Stromal cell of bone marrow (primary cell): ENCODE measurements at regions not wholly inside any gene's neighbourhood (a gene's known extent, or its start where the extent isn't known, plus 50 kb on each side); places are given as distances from the start of the nearest gene placed in this dataset.
A peak's percentile ranks its signal among the peaks of the same experiment; 100 is the strongest.

Source experiments
- DNase-seq: peaks from one replicate; pipeline ENCODE4 v3.0.0-alpha.2; 2012; ENCODE audit warnings: low read depth

- no peak for DNase-seq
Observed at GRCh38 chr5:67413721-67414120, 217.1 kb upstream of the CD180 start.

DNA sequence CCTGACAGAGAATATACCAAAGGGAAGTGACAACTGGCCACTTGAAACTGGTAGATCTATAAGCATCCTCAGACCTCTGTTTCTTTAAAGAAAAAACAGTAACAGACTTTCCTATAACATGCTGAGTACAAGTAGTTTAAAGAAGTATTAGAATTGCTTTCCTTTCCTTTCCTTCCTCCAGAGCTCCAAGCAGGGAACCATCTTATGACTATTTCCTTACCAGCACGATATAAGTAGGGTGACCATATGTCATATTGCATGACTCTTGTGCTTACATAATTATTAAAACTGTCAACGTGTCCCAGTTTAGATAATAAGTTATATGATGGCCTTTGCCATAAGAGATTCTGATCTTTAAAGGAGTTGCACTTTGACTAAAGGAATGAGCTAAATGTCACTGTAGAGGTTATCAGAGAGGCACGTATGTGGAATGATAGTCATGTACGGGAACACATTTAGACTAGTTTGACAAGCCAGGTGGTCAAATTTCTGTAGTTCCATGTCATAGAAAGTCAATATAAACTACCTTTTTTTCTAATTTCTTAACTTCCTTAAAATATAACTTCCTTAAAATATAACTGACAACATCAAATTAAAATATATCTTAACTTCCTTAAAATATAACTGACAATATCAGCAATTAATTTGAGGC is 212.7 kb upstream of the CD180 start:
- DNase-seq: no peak

- DNase-seq: no peak
Observed at GRCh38 chr5:67407979-67408378, 211.4 kb upstream of the CD180 start.

GRCh38 chr5:67405755-67406154 is 209.2 kb upstream of the CD180 start:
- no peak for DNase-seq

DNA sequence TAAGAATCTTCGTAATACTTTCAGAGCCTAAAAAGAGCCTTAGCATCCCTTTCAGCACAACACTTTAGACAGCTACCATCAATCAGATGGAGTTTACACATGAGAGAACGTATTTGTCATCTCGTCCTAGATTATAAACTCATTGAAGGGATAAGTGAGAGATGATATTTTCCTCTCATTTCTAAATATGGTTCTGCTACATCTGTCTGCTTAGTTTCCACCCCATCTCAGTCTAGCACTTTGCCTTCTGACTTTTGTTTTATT is 208.4 kb upstream of the CD180 start:
- DNase-seq: no peak

DNA sequence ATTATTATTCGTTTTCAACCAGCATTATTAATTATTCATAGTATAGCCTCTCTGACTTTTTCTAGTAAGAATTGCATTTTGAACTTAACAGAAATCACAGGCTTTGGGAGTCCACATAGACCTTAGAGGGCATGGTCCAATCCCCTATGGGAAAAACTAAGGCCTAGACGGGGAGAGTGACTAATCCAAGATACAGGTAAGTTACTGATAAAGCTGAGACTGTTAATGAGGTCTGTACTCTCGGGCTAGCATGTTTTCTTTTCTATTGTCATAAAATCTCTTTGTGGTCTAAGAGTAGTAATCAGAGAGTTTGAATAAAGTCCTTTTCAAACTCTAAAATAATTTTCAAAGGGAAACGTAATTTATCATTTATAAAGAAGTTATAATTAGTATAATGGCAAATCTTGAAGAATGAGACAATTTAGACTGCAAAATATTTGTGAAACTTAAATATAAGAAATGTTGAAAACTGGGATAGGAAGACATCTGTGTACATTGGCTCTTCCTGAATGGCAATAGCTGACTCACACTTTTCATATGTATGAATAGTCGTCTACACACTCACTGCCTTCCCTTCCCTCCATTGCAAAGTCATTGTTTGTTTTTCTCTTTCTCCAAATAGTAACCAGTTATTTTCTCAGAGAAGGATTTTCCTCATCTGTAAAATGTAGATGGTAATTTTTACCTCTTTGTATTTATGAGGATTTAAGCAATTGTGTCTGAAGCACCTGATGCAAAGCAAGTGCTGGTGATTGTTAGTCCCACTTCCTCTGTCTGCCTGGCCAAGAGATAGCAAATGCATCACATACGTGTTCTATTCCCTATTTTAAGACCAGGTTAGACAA is 207.9 kb upstream of the CD180 start:
- DNase-seq: peak; percentile 30

DNA sequence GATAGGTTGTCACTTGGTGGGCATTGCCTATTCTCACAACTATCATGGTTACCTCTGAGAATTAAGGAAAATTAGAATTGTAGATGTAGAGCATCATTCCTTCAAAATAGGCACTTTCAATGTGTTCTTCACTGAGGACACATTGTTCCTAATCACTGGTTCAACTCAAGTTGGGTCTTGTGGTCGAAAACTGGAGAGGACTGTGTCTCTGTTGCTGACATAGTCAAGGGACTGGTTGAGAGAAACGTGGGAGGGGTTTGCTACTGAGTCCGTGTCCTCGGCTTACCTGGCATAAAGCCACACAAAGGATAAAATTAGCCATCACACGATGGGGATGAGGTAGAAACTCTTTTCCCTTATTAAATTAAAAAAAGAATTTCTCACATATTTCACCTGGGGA is 205.9 kb upstream of the CD180 start:
- DNase-seq: no peak

DNA sequence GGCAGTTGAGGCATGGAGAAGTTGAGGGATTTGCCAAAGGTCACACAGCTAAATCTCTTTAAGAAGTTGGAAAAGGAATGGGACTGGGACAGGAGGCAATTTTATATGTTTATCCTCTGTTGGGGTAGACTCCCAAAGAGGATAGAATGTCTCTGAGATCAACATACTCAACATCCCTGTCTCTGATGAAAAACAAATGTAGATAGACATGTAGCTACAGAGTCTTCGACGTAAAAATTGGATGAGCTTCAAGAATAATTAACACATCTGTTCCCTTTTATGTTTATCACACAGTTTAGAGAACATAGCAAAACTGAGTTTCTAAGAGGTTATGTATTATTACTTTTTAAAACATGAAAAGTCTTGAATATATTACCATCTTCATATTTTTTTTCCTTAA is 204.6 kb upstream of the CD180 start:
- DNase-seq: no peak

DNA sequence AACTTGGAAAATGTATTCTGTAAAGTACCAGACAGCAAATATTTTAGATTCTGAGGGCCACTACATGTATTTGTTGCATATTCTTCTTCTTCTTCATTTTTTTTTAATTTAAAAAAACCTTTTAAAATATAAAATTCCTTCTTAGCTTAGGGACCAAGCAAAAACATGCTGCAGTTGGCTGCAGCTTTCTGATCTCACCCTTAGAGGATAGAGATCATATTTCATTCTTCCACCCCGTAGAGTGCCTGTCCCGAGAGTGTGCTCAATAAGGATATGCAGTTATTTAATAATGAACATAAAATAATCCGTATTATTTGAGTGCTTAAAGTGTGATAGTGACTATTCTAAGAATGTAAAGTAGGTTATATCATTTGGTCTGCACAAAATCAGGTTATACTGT is 204.2 kb upstream of the CD180 start:
- DNase-seq: no peak

DNA sequence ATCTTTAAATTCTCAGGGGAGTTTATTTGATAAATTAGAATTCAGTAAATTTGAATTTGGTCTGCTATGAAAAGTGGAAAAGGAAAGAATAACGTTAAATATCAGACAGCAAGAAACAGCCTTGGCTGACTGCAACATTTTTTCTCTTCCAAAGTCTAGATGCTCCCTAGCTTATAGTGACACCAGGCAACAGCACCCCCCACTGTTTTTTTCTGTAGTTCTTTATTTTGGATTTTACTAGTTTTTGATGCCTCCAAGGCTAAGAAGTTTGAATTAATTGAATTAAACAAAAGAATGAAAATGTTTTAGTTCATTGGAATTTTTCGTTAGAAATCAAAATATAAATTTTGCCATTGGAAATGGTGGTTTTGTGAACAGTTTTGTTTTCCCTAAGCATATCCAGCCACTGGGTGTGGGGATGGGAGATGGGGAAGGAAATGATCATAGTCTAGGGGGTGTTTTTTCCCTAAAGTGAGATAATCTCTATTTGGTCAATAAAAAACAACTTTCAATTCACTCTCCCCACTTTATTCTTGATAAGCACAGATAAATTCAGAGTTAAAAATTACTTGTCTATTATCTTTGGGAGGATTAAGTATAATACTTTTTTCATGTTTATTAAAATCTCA is 199.3 kb upstream of the CD180 start:
- DNase-seq: no peak

DNA sequence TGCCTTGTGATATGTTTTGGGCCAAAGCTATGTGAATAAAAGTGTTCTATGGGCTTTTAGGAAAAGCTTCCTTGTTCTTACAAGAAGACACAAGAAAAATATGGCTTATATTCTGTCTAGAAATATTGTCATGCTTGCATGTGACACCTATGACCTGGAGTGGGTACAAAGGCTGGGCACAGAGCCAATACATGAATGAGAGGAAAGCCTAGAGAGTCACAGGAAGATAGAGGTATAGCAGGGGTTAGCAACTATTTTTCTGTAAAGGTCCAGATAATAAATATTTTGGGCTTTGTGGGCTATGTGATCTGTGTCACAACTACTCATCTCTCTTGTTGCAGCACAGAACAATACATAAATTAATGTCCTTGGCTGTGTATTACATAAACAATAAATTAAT is 196.6 kb upstream of the CD180 start:
- DNase-seq: no peak

DNA sequence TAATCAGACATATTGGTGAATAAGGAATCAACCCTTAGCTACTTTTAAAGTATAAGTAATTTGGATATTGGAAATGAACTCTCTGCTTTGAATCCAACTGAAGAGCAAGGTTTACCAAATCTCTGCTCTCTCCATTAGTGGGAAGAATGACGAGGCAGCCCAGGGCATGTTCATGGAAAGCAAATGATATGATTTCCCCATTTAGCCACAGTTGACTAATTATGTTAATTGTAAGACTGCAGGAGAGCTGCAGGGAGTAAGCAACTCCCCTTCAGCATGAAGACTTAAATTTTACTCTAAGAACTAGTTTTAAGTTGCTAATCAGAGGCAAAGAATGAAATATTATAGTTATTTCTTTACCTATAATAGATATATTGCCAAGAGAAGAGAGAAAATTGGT is 194.3 kb upstream of the CD180 start:
- no peak for DNase-seq

DNA sequence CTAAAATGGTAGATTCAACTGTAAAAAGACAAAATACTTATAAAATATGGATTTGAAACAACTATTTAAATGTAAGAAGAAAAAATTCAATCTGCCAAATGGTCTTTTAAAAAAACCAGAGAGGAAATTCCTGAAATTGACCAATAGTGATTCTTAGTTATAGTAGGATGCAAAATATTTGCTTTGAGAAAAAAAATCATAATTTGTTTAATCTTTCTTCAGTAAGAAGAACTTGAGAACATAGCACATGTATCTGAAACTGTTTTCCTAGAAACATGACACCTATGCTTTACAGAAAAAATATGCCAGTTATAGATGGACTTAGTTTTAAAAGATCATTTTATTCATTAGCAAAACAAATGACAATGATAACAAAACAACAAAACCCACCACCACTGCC is 186.9 kb upstream of the CD180 start:
- no peak for DNase-seq

DNA sequence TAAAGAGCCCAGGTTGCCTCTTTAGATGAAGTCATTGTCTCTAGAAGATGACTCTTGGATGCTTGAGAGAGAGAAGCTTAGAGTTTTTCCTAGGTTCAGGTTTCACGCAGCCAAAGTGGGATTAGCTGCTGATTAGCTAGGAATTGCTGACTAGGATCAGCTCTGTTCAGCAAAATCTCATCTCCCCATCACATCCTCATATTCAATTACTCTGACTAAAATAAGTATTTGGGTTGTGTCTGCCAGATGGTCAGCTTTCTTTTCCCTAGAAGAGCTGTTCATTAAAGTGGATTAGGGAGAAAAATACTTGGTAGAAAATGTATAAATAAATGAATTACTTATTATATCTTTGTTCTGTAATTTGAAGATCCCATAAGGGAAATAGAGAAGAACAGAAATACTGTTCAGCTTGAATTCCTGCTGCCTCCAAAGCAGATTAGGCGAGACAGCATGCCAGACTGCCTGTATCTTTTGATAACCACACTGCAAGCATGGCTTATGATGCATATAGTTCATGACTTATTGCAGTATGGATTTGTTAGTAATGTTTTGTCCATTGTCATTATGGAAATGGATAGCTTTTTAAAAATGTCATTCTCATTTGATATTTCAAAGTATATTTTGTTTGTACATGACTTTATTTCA is 184.8 kb upstream of the CD180 start:
- DNase-seq: no peak

DNA sequence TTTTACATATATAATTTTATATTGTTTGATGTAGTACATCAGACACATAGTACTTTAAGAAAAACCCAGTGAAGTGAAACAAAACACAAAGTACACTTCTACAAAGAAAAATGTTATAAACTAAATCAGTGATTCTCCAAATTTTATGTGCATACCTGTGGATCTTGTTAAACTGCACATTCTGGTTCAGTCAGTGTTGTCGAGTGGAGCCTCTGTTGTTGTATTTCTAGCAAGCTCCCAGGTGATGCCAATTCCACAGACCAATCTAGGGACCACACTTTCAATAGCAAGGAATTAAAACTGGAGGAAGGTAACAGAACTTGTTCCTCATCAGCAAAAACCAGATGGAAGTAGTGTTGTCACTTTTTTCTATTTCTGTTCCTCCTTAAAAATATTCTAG is 183.8 kb upstream of the CD180 start:
- DNase-seq: no peak

GRCh38 chr5:67379753-67380152 is 183.2 kb upstream of the CD180 start:
- DNase-seq: no peak

DNA sequence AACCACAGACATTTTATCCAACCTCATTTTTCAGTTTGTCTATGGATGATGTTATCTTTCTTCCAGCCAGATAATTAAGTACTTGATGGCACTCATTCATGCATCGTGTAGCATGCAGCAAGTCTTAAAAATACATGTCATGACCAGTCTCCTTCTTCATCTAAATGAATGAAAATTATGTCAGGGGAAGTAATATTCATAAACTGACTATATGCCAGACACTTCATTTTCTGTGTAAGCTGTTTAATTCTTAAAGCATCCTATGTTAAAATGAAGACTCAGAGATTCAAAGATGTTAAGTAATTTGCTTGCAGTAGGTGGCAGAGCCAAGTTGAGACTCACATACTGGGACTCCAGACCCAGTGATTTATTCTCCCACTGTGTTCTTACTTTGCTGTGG is 181.7 kb upstream of the CD180 start:
- no peak for DNase-seq

DNA sequence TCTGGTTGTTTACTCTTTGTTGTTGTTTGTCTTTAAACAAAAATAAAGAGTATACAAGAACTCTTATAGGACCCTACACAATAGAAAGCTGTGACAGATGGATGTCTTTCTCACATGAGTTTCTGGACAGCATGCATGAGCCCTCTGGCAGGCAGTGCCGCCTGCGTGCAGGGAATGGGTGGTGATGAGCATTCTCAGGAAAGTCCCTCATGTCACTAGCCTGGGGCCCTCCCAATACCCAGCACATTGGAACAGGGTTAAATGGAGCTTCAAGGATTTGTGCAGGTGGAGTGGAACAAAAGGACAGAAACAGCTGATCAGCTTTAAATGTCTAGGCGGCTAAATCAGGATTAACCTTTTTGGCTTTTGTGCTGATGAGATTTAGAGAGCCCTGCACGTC is 181.0 kb upstream of the CD180 start:
- DNase-seq: no peak

- no peak for DNase-seq
Observed at GRCh38 chr5:67375606-67376005, 179.0 kb upstream of the CD180 start.

DNA sequence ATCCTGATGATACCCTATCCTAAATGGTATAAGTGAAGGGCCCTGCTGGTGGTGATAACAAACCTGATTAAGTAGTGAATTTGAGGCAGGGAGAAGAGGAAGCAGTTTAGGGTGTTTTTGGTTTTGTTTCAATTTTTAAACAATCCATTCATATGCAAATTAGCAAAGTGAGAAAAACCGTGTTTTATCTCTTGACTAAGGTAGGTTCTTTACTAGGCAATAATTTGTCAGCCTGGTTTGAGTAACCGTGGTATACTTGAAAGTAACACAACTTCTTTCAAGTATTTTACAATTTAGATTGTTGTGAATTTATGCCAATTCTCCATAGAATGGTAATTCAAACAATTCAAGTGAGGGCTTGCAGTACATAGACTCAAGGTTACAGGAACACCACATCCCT is 177.8 kb upstream of the CD180 start:
- no peak for DNase-seq

DNA sequence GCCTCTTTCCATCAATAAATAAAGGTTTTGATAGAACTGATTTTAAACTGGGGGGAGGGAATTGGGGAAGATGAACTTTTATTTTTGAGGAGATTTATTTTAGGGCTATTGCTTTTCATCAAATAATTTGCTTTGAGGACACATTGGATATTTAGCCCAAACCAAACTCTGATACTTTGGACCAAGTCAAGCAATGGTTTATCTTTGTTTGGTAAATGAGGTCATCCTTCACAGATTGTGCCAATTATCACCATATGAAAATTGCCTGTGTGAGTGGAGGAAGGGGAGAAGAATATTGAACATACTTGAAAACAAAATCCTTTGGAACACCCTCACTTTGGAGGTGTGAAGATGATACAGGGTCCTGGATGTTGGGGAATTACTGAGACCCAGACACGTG is 176.9 kb upstream of the CD180 start:
- no peak for DNase-seq

- DNase-seq: no peak
Observed at GRCh38 chr5:67372887-67373286, 176.3 kb upstream of the CD180 start.

GRCh38 chr5:67371924-67372323 is 175.3 kb upstream of the CD180 start:
- DNase-seq: no peak
